ENCODE measurements at regions not wholly inside any gene's neighbourhood (a gene's known extent, or its start where the extent isn't known, plus 50 kb on each side); places are given as distances from the start of the nearest gene placed in this dataset.
"Not testable (repeated sequence)": the region's sequence is repeated elsewhere in the genome, so short reads cannot be mapped to it uniquely, and the experiment has no call there.

- no peak for TF ChIP-seq POLR2A (IDR thresholded peaks at IDR 0.05; ENCODE audit: low read length)
- TF ChIP-seq GATA1 (IDR thresholded peaks at IDR 0.05; ENCODE audit: low read depth, low read length) = no peak
- DNase-seq = no peak
Observed at GRCh38 chr22:34797826-34798225, 268.1 kb upstream of the ISX start.

- no peak for DNase-seq
- no peak for TF ChIP-seq GATA1 (IDR thresholded peaks at IDR 0.05; ENCODE audit: low read depth, low read length)
- no peak for TF ChIP-seq POLR2A (IDR thresholded peaks at IDR 0.05; ENCODE audit: low read length)
Observed at GRCh38 chr22:34798605-34799004, 267.4 kb upstream of the ISX start.

GRCh38 chr22:34800260-34800980 lies 265.5 kb upstream of the ISX start:
- DNase-seq = no peak
- no peak for TF ChIP-seq GATA1 (IDR thresholded peaks at IDR 0.05; ENCODE audit: low read depth, low read length)
- TF ChIP-seq POLR2A (IDR thresholded peaks at IDR 0.05; ENCODE audit: low read length) = no peak

GRCh38 chr22:34801221-34801620 lies 264.7 kb upstream of the ISX start:
- no peak for DNase-seq
- no peak for TF ChIP-seq GATA1 (IDR thresholded peaks at IDR 0.05; ENCODE audit: low read depth, low read length)
- TF ChIP-seq POLR2A (IDR thresholded peaks at IDR 0.05; ENCODE audit: low read length) = no peak

- DNase-seq = no peak
- TF ChIP-seq POLR2A (IDR thresholded peaks at IDR 0.05; ENCODE audit: low read length) (no peak), GATA1 (IDR thresholded peaks at IDR 0.05; ENCODE audit: low read depth, low read length) (no peak)
Observed at GRCh38 chr22:34804091-34804490, 261.9 kb upstream of the ISX start.

GRCh38 chr22:34804604-34805003 lies 261.4 kb upstream of the ISX start:
- TF ChIP-seq POLR2A (IDR thresholded peaks at IDR 0.05; ENCODE audit: low read length) = no peak
- no peak for TF ChIP-seq GATA1 (IDR thresholded peaks at IDR 0.05; ENCODE audit: low read depth, low read length)
- DNase-seq = no peak

- no peak for DNase-seq
- no peak for TF ChIP-seq GATA1 (IDR thresholded peaks at IDR 0.05; ENCODE audit: low read depth, low read length)
- TF ChIP-seq POLR2A (IDR thresholded peaks at IDR 0.05; ENCODE audit: low read length) = no peak
Observed at GRCh38 chr22:34805771-34806170, 260.2 kb upstream of the ISX start.

- no peak for DNase-seq
- TF ChIP-seq GATA1 (IDR thresholded peaks at IDR 0.05; ENCODE audit: low read depth, low read length) (no peak), POLR2A (IDR thresholded peaks at IDR 0.05; ENCODE audit: low read length) (no peak)
Observed at GRCh38 chr22:34808618-34809017, 257.3 kb upstream of the ISX start.

- DNase-seq = no peak
- TF ChIP-seq GATA1 (IDR thresholded peaks at IDR 0.05; ENCODE audit: low read depth, low read length) (no peak), POLR2A (IDR thresholded peaks at IDR 0.05; ENCODE audit: low read length) (no peak)
Observed at GRCh38 chr22:34812631-34813030, 253.3 kb upstream of the ISX start.

GRCh38 chr22:34814260-34815025 lies 251.5 kb upstream of the ISX start:
- TF ChIP-seq POLR2A (IDR thresholded peaks at IDR 0.05; ENCODE audit: low read length) (no peak), GATA1 (IDR thresholded peaks at IDR 0.05; ENCODE audit: low read depth, low read length) (no peak)
- DNase-seq = no peak

- TF ChIP-seq GATA1 (IDR thresholded peaks at IDR 0.05; ENCODE audit: low read depth, low read length) (no peak), POLR2A (IDR thresholded peaks at IDR 0.05; ENCODE audit: low read length) (no peak)
Observed at GRCh38 chr22:34829485-34829884, 236.5 kb upstream of the ISX start.

GRCh38 chr22:34834059-34834458 lies 231.9 kb upstream of the ISX start:
- no peak for DNase-seq
- TF ChIP-seq GATA1 (IDR thresholded peaks at IDR 0.05; ENCODE audit: low read depth, low read length) (no peak), POLR2A (IDR thresholded peaks at IDR 0.05; ENCODE audit: low read length) (no peak)

More at GRCh38 chr22:34829485-34829884, 236.5 kb upstream of the ISX start:
- no peak for DNase-seq

- DNase-seq = not testable (repeated sequence)
Observed at GRCh38 chr22:34834541-34834940, 231.4 kb upstream of the ISX start.

- TF ChIP-seq POLR2A (IDR thresholded peaks at IDR 0.05; ENCODE audit: low read length) (no peak), GATA1 (IDR thresholded peaks at IDR 0.05; ENCODE audit: low read depth, low read length) (no peak)
- DNase-seq = no peak
Observed at GRCh38 chr22:34841331-34841771, 224.6 kb upstream of the ISX start.

- no peak for TF ChIP-seq GATA1 (IDR thresholded peaks at IDR 0.05; ENCODE audit: low read depth, low read length)
- no peak for TF ChIP-seq POLR2A (IDR thresholded peaks at IDR 0.05; ENCODE audit: low read length)
- no peak for DNase-seq
Observed at GRCh38 chr22:34841911-34842310, 224.0 kb upstream of the ISX start.

Data from erythroblast (primary cell).